Stimulated activated CD4-positive, alpha-beta T cell treated with anti-CD3 and anti-CD28 coated beads, TNF-alpha, amount 100 ng/mL, for 48 hours (primary cell): ENCODE measurements at regions not wholly inside any gene's neighbourhood (a gene's known extent, or its start where the extent isn't known, plus 50 kb on each side); places are given as distances from the start of the nearest gene placed in this dataset.
A peak's percentile ranks its signal among the peaks of the same experiment; 100 is the strongest.

Source experiments
- DNase-seq, 3 donors: peaks; one replicate each; pipeline ENCODE4 v3.0.0-alpha.2; 2020; ENCODE audit warnings: low read depth in 3 of 3

GRCh38 chr5:171627936-171628632 lies 157.5 kb upstream of the SMIM23 start:
- DNase-seq, result no peak

GRCh38 chr5:171628633-171628974 lies 157.0 kb upstream of the SMIM23 start:
- no peak for DNase-seq

GRCh38 chr5:171629221-171629620 lies 156.4 kb upstream of the SMIM23 start:
- no peak for DNase-seq

- peak in 2 of 3 donors; percentile 4 to 6 for DNase-seq
These were observed 155.8 kb upstream of the SMIM23 start for GRCh38 chr5:171629628-171630349.

- no peak for DNase-seq
These were observed 155.1 kb upstream of the SMIM23 start for GRCh38 chr5:171630350-171631065.

- no peak for DNase-seq
These were observed 153.0 kb upstream of the SMIM23 start for GRCh38 chr5:171632616-171633015.

GRCh38 chr5:171633776-171634470 lies 151.7 kb upstream of the SMIM23 start:
- DNase-seq, result no peak

GRCh38 chr5:171634511-171634910 lies 151.1 kb upstream of the SMIM23 start:
- DNase-seq, result no peak

- no peak for DNase-seq
These were observed 150.6 kb upstream of the SMIM23 start for GRCh38 chr5:171635028-171635427.

- DNase-seq, result no peak
These were observed 149.9 kb upstream of the SMIM23 start for GRCh38 chr5:171635561-171636245.

GRCh38 chr5:171637811-171638210 lies 147.8 kb upstream of the SMIM23 start:
- no peak for DNase-seq

- no peak for DNase-seq
These were observed 146.4 kb upstream of the SMIM23 start for GRCh38 chr5:171639205-171639621.

GRCh38 chr5:171639966-171640365 lies 145.7 kb upstream of the SMIM23 start:
- no peak for DNase-seq

- DNase-seq, result no peak
These were observed 145.1 kb upstream of the SMIM23 start for GRCh38 chr5:171640480-171640879.

GRCh38 chr5:171641891-171642290 lies 143.7 kb upstream of the SMIM23 start:
- no peak for DNase-seq

GRCh38 chr5:171642894-171643293 lies 142.7 kb upstream of the SMIM23 start:
- DNase-seq, result no peak

GRCh38 chr5:171644536-171644935 lies 141.1 kb upstream of the SMIM23 start:
- no peak for DNase-seq

- DNase-seq, result no peak
These were observed 139.2 kb upstream of the SMIM23 start for GRCh38 chr5:171646102-171647042.

- no peak for DNase-seq
These were observed 138.3 kb upstream of the SMIM23 start for GRCh38 chr5:171647043-171647903.

GRCh38 chr5:171647904-171648260 lies 137.7 kb upstream of the SMIM23 start:
- DNase-seq, result no peak
